B cell (primary cell): ENCODE measurements at regions not wholly inside any gene's neighbourhood (a gene's known extent, or its start where the extent isn't known, plus 50 kb on each side); places are given as distances from the start of the nearest gene placed in this dataset.

Experiments
- ATAC-seq: fragments of 200-7000 bp; cut with Tn5 transposase; one replicate; pipeline ENCODE4 v1.10.0; 2021; ENCODE audit warnings: low read depth, mild to moderate bottlenecking, moderate number of reproducible peaks, moderate library complexity
- CTCF ChIA-PET: fragments of 350-600 bp; sonication (Branson Sonifier 250); formaldehyde crosslinking; loops from one replicate; lab custom pipeline; 2021; ENCODE audit warnings: antibody characterized with exemption, inconsistent platforms; lab: Charles Lee
- POLR2A ChIA-PET: fragments of 350-600 bp; sonication (Branson Sonifier 250); formaldehyde crosslinking; loops from one replicate; lab custom pipeline; 2021; ENCODE audit warnings: antibody characterized with exemption; lab: Charles Lee
- DNase-seq: peaks from one replicate; pipeline ENCODE4 v3.0.0; 2013
- H2AFZ ChIP-seq: 2 replicates; pipeline ENCODE4 v1.6.1; 2012; ENCODE audit warnings: mild to moderate bottlenecking, low read depth, low read length; ENCODE audit not compliant: insufficient read depth, poor library complexity, severe bottlenecking
- H3K27ac ChIP-seq, 2 donors: 1 replicate in 1 of 2; 2 replicates in 1 of 2; pipeline ENCODE4 v1.5.1; 2012 to 2013; ENCODE audit warnings: low read length in 2 of 2, mild to moderate bottlenecking in 2 of 2, moderate library complexity in 1 of 2
- H3K27me3 ChIP-seq, 4 experiments: fragments of 200-600 bp in 1 of 4; sonication (generic) in 1 of 4; replicated peaks in 1 of 4; 1 replicate in 2 of 4; 2 replicates in 2 of 4; pipeline versions ENCODE4 v1.6.1 to v1.7.0; 2013 to 2016; ENCODE audit warnings: low read length in 3 of 4, mild to moderate bottlenecking in 2 of 4, mixed read lengths in 1 of 4, moderate library complexity in 1 of 4; ENCODE audit not compliant: insufficient read depth in 4 of 4, control insufficient read depth in 3 of 4; ENCODE audit errors: control extremely low read depth in 1 of 4
- H3K36me3 ChIP-seq, 2 experiments: replicated peaks in 1 of 2; 1 replicate in 1 of 2; 2 replicates in 1 of 2; pipeline versions ENCODE4 v1.6.1 to v1.7.1; 2013; ENCODE audit warnings: low read length in 1 of 2; ENCODE audit not compliant: insufficient read depth in 2 of 2, control insufficient read depth in 1 of 2; ENCODE audit errors: control extremely low read depth in 1 of 2, extremely low read depth in 1 of 2
- H3K4me1 ChIP-seq, 2 donors: fragments of 200-600 bp in 1 of 2; sonication (generic) in 1 of 2; 1 replicate in 1 of 2; 2 replicates in 1 of 2; pipeline versions ENCODE4 v1.5.1 to v1.6.1; 2013 to 2017; ENCODE audit warnings: low read length in 2 of 2; ENCODE audit not compliant: control insufficient read depth in 2 of 2, insufficient read depth in 2 of 2
- H3K4me2 ChIP-seq: replicated peaks from 2 replicates; pipeline ENCODE3; 2012; ENCODE audit warnings: mild to moderate bottlenecking, low read depth, low read length; ENCODE audit not compliant: poor library complexity, severe bottlenecking
- H3K4me3 ChIP-seq, 5 experiments: fragments of 200-600 bp in 1 of 5; sonication (generic) in 1 of 5; 1 replicate in 3 of 5; 2 replicates in 2 of 5; pipeline versions ENCODE4 v1.5.1 to v1.7.0; 2011 to 2016; ENCODE audit warnings: low read length in 4 of 5, mild to moderate bottlenecking in 4 of 5, low read depth in 2 of 5, control low read depth in 1 of 5, moderate library complexity in 1 of 5; ENCODE audit not compliant: insufficient read depth in 1 of 5; ENCODE audit errors: control extremely low read depth in 1 of 5, extremely low read depth in 1 of 5
- H3K79me2 ChIP-seq: fragments of 200-600 bp; sonication (generic); one replicate; pipeline ENCODE4 v1.6.0; 2016; ENCODE audit warnings: low read length; ENCODE audit not compliant: control insufficient read depth, insufficient read depth
- H3K9ac ChIP-seq: fragments of 200-600 bp; sonication (generic); 2 replicates; pipeline ENCODE4 v1.6.1; 2017; ENCODE audit warnings: mild to moderate bottlenecking, low read length, moderate library complexity
- H3K9me3 ChIP-seq, 3 donors: one replicate each; pipeline versions ENCODE4 v1.6.1 to v1.7.1; 2013; ENCODE audit warnings: low read length in 2 of 3; ENCODE audit not compliant: control insufficient read depth in 2 of 3, insufficient read depth in 1 of 3; ENCODE audit errors: control extremely low read depth in 1 of 3
- H4K20me1 ChIP-seq: 2 replicates; pipeline ENCODE4 v1.6.0; 2012; ENCODE audit warnings: mild to moderate bottlenecking, low read length; ENCODE audit not compliant: insufficient read depth, control insufficient read depth, poor library complexity, severe bottlenecking
- H3K27ac Mint-ChIP-seq: one replicate; pipeline ENCODE4 v1.8.0; 2021; ENCODE audit warnings: mixed read lengths
- H3K27me3 Mint-ChIP-seq: one replicate; pipeline ENCODE4 v1.8.0; 2021; ENCODE audit warnings: mixed read lengths
- H3K4me1 Mint-ChIP-seq: one replicate; pipeline ENCODE4 v1.8.0; 2021; ENCODE audit warnings: mixed read lengths
- H3K4me3 Mint-ChIP-seq: one replicate; pipeline ENCODE4 v1.8.0; 2021; ENCODE audit warnings: mixed read lengths
- H3K9me3 Mint-ChIP-seq: one replicate; pipeline ENCODE4 v1.8.0; 2022; ENCODE audit warnings: mixed read lengths; ENCODE audit not compliant: insufficient read depth
- CTCF ChIP-seq: fragments of 200-600 bp; IDR thresholded peaks from one replicate; pipeline ENCODE4 v1.8.0; 2022; ENCODE audit warnings: antibody characterized with exemption, mild to moderate bottlenecking
- EZH2 ChIP-seq: IDR thresholded peaks from 2 replicates; pipeline ENCODE4 v1.6.1; 2012; ENCODE audit warnings: borderline replicate concordance, low read depth, mild to moderate bottlenecking, moderate library complexity, low read length; ENCODE audit not compliant: insufficient read depth, poor library complexity, severe bottlenecking
- WGBS: methylation state at CpG from one replicate; pipeline ENCODE4 v1.1.5; 2013; ENCODE audit warnings: missing lambda C conversion rate; ENCODE audit not compliant: insufficient coverage; 5-methylcytosine and 5-hydroxymethylcytosine counted together
- intact Hi-C: fragments of 100-400 bp; cut with micrococcal nuclease; formaldehyde crosslinking; loops from one replicate; pipeline ENCODE4 v1.10.0; 2022

GRCh38 chr6:8187209-8187608 is 84.9 kb upstream of the EEF1E1 start:
- ATAC-seq (no peak), DNase-seq (no peak)
- H3K4me1 ChIP-seq, result no peaks in the 10 kb centered on the region
- Mint-ChIP-seq H3K4me1 (no peaks in the 10 kb centered on the region), H3K27ac (no peak overlapping the region), H3K27me3 (peaks cover 41% of the 10 kb centered on the region), H3K4me3 (no peak overlapping the region), H3K9me3 (no peaks in the 10 kb centered on the region)
- TF ChIP-seq CTCF, result no peak
- TF ChIP-seq EZH2, result no peak
- no peaks in the 10 kb centered on the region for H3K27me3 ChIP-seq
- H3K36me3 ChIP-seq, result no peaks in the 10 kb centered on the region
- no peak overlapping the region for H3K4me3 ChIP-seq
- H3K27ac ChIP-seq, result no peak overlapping the region
- H3K9ac ChIP-seq, result no peak overlapping the region
- ChIA-PET CTCF (no interaction called here), POLR2A (no interaction called here)
- no peak overlapping the region for H2AFZ ChIP-seq
- WGBS, result no CpG with 5 or more reads among the region's 2 CpGs
- H4K20me1 ChIP-seq, result no peaks in the 10 kb centered on the region
- intact Hi-C loops, result no loop called here
- no peaks in the 10 kb centered on the region for H3K79me2 ChIP-seq
- H3K4me2 ChIP-seq, result no peak overlapping the region
- no peaks in the 10 kb centered on the region for H3K9me3 ChIP-seq

GRCh38 chr6:8182902-8183665 is 80.7 kb upstream of the EEF1E1 start:
- no peaks in the 10 kb centered on the region for H3K4me1 ChIP-seq
- no peak overlapping the region for H3K4me3 Mint-ChIP-seq
- H4K20me1 ChIP-seq, result no peaks in the 10 kb centered on the region
- POLR2A ChIA-PET, result no interaction called here
- no peaks in the 10 kb centered on the region for H3K9me3 ChIP-seq
- peaks cover 21% of the 10 kb centered on the region for H3K27me3 Mint-ChIP-seq
- H3K4me1 Mint-ChIP-seq, result no peaks in the 10 kb centered on the region
- H3K79me2 ChIP-seq, result no peaks in the 10 kb centered on the region
- H3K4me3 ChIP-seq, result no peak overlapping the region
- H3K4me2 ChIP-seq, result no peak overlapping the region
- intact Hi-C loops, result no loop called here
- H3K36me3 ChIP-seq, result no peaks in the 10 kb centered on the region
- no peaks in the 10 kb centered on the region for H3K9me3 Mint-ChIP-seq
- 66% methylated on average over 6 of the region's 9 CpGs for WGBS
- CTCF ChIA-PET, result no interaction called here
- H3K27me3 ChIP-seq, result peaks cover 0 to 2% (median 0%) of the 10 kb centered on the region in 4 experiments
- TF ChIP-seq CTCF (no peak), EZH2 (no peak)
- DNase-seq, result no peak
- H3K27ac Mint-ChIP-seq, result no peak overlapping the region
- H3K27ac ChIP-seq, result no peak overlapping the region
- no peak for ATAC-seq
- H3K9ac ChIP-seq, result no peak overlapping the region
- no peak overlapping the region for H2AFZ ChIP-seq
